Central memory CD8-positive, alpha-beta T cell (primary cell): ENCODE measurements at regions not wholly inside any gene's neighbourhood (a gene's known extent, or its start where the extent isn't known, plus 50 kb on each side); places are given as distances from the start of the nearest gene placed in this dataset.

ENCODE experiments used
- ATAC-seq: fragments of 150-1000 bp; cut with Tn5 transposase; replicated peaks from 2 replicates; pipeline ENCODE4 v1.10.0; 2022; ENCODE audit warnings: mild to moderate bottlenecking, moderate FRiP score, moderate number of reproducible peaks; ENCODE audit not compliant: poor library complexity, severe bottlenecking; ENCODE audit errors: extremely low read depth
- DNase-seq, 2 donors: peaks; one replicate each; pipeline ENCODE4 v3.0.0; 2021; ENCODE audit warnings: low spot score in 2 of 2
- H3K27ac Mint-ChIP-seq: one replicate; pipeline ENCODE4 v1.8.0; 2022; ENCODE audit warnings: low read depth, mild to moderate bottlenecking, moderate library complexity, mixed read lengths
- H3K27me3 Mint-ChIP-seq: one replicate; pipeline ENCODE4 v1.8.0; 2022; ENCODE audit warnings: mixed read lengths
- H3K36me3 Mint-ChIP-seq: one replicate; pipeline ENCODE4 v1.8.0; 2022; ENCODE audit warnings: mild to moderate bottlenecking, moderate library complexity, mixed read lengths; ENCODE audit not compliant: insufficient read depth
- H3K4me1 Mint-ChIP-seq: one replicate; pipeline ENCODE4 v1.8.0; 2022; ENCODE audit warnings: mixed read lengths
- H3K4me3 Mint-ChIP-seq: one replicate; pipeline ENCODE4 v1.8.0; 2022; ENCODE audit warnings: mild to moderate bottlenecking, moderate library complexity, mixed read lengths
- H3K9me3 Mint-ChIP-seq: one replicate; pipeline ENCODE4 v1.8.0; 2022; ENCODE audit warnings: mixed read lengths

GRCh38 chr18:45435810-45436209 lies 179.5 kb upstream of the SLC14A2 start:
- peaks cover 6% of the 10 kb centered on the region for H3K27me3 Mint-ChIP-seq
- H3K9me3 Mint-ChIP-seq: no peaks in the 10 kb centered on the region
- no peaks in the 10 kb centered on the region for H3K36me3 Mint-ChIP-seq
- no peaks in the 10 kb centered on the region for H3K4me1 Mint-ChIP-seq
- DNase-seq (no peak), ATAC-seq (no peak)
- H3K4me3 Mint-ChIP-seq: no peak overlapping the region
- H3K27ac Mint-ChIP-seq: no peak overlapping the region

DNA sequence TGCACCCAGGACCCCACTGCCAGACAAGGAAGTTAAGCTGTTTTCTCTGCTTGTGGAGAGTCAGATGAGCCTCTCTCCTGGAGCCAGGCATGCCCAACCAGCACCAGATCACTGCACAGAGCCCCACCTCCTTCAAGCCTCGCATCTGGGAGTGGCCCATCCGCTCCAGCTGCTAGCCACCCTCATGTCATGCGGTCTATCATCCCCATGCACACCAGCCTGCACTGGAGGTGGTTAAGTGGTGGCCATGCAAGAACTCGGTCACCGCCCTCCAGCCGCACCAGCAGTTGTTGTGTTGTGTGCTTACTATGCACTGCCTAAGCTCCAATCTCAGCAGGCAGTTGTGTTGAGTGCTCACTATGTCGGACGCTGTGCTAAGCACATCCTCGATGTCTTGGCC lies 177.9 kb upstream of the SLC14A2 start:
- H3K4me1 Mint-ChIP-seq: no peaks in the 10 kb centered on the region
- DNase-seq: no peak
- H3K4me3 Mint-ChIP-seq: no peak overlapping the region
- H3K27me3 Mint-ChIP-seq: peaks cover 19% of the 10 kb centered on the region
- no peaks in the 10 kb centered on the region for H3K36me3 Mint-ChIP-seq
- no peak overlapping the region for H3K27ac Mint-ChIP-seq
- ATAC-seq: no peak
- H3K9me3 Mint-ChIP-seq: no peaks in the 10 kb centered on the region

GRCh38 chr18:45439851-45440645 lies 175.2 kb upstream of the SLC14A2 start:
- H3K4me1 Mint-ChIP-seq: no peaks in the 10 kb centered on the region

GRCh38 chr18:45441110-45441847 lies 174.0 kb upstream of the SLC14A2 start:
- H3K4me1 Mint-ChIP-seq: no peaks in the 10 kb centered on the region
- no peak for ATAC-seq
- no peak for DNase-seq
- H3K27ac Mint-ChIP-seq: no peak overlapping the region
- H3K9me3 Mint-ChIP-seq: no peaks in the 10 kb centered on the region
- peaks cover 19% of the 10 kb centered on the region for H3K27me3 Mint-ChIP-seq
- H3K4me3 Mint-ChIP-seq: no peak overlapping the region
- no peaks in the 10 kb centered on the region for H3K36me3 Mint-ChIP-seq

More at GRCh38 chr18:45439851-45440645, 175.2 kb upstream of the SLC14A2 start:
- Mint-ChIP-seq H3K9me3 (no peaks in the 10 kb centered on the region), H3K4me3 (no peak overlapping the region), H3K27ac (no peak overlapping the region), H3K36me3 (no peaks in the 10 kb centered on the region), H3K27me3 (peaks cover 19% of the 10 kb centered on the region)
- ATAC-seq (no peak), DNase-seq (no peak)

DNA sequence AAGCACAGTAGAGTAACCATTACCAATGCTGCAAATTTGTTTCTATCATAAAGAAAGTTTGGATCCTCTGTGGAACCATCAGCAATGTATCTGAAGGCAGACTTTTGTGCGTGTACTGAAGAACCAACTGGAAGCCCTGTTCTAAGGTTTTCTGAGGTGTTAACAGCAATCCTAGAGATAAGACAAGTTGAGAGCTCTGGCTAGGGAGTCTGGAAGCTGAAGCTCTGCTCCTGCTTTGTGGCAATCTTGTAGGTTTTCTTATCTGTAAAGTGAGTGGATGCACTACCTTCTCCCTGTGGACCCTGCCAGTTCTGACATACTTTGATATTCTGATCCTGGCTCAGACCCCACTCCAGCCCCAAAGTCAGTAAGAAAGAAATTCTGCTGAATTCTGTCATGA lies 171.2 kb upstream of the SLC14A2 start:
- no peak for DNase-seq
- Mint-ChIP-seq H3K27me3 (peaks cover 19% of the 10 kb centered on the region), H3K27ac (no peak overlapping the region), H3K4me1 (no peaks in the 10 kb centered on the region), H3K36me3 (no peaks in the 10 kb centered on the region), H3K9me3 (no peaks in the 10 kb centered on the region), H3K4me3 (no peak overlapping the region)
- ATAC-seq: no peak

GRCh38 chr18:45447355-45448265 lies 167.7 kb upstream of the SLC14A2 start:
- H3K36me3 Mint-ChIP-seq: no peaks in the 10 kb centered on the region
- H3K4me3 Mint-ChIP-seq: no peak overlapping the region
- H3K27ac Mint-ChIP-seq: no peak overlapping the region
- H3K9me3 Mint-ChIP-seq: no peaks in the 10 kb centered on the region
- DNase-seq (no peak), ATAC-seq (no peak)
- no peaks in the 10 kb centered on the region for H3K4me1 Mint-ChIP-seq
- H3K27me3 Mint-ChIP-seq: no peaks in the 10 kb centered on the region

DNA sequence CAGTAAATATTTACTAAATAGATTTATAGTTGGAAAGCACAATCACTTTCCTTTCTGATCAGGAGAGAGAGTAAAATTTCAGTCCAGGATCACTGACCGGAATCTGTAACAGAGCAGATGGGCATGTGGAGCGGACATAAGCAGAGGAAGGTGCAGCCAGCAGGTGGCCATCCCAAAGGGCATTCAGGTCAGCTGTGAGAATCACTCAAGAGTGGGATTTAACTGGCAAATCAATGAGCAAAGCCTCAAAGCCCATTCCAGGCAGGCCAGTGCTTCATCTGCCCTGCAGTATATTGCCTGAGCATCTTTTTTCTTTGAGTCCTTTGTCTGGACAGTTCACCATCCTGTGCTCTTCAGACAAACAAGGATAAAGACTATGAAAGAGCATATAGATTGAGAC lies 166.4 kb upstream of the SLC14A2 start:
- no peak for ATAC-seq
- H3K4me3 Mint-ChIP-seq: no peak overlapping the region
- H3K36me3 Mint-ChIP-seq: no peaks in the 10 kb centered on the region
- no peaks in the 10 kb centered on the region for H3K4me1 Mint-ChIP-seq
- DNase-seq: no peak
- no peaks in the 10 kb centered on the region for H3K9me3 Mint-ChIP-seq
- no peaks in the 10 kb centered on the region for H3K27me3 Mint-ChIP-seq
- H3K27ac Mint-ChIP-seq: no peak overlapping the region

DNA sequence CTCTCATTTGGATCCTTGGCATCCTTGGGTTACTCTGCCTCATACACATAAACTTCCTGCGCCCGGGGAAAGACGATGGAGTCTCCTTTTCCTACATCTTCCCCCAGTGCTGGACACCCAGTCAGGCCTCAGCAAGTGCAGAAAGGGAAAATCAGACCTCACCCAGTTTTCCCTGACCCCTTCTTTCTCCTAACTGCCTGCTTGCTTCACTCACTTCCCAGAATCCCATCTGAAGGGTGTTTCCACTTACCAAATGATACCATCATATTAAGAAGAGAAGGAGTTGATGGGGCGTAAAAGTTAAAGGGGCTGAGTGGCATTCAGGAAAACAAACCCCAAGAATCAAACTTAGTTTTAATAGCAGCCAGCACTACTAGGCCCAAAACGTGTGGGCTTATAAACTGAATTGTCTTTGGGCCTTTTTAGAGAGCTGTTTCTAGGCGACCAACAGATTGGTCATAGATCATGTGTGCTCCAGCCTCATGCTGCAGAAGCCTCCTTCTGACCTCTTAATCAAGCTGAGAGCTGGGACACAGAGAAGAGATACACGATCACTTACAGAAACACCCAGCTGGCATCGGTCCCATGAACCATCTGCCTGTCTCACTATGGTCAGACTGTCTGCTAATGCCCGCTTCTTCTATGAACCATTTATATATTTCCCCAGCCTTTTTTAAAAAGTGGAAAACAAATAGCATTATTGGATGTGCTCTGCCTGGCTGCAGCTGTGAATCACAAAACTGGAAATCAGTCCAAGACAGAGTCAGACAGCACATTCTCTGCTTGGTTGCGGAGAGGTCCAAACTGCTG lies 165.7 kb upstream of the SLC14A2 start:
- no peak overlapping the region for H3K4me3 Mint-ChIP-seq

DNA sequence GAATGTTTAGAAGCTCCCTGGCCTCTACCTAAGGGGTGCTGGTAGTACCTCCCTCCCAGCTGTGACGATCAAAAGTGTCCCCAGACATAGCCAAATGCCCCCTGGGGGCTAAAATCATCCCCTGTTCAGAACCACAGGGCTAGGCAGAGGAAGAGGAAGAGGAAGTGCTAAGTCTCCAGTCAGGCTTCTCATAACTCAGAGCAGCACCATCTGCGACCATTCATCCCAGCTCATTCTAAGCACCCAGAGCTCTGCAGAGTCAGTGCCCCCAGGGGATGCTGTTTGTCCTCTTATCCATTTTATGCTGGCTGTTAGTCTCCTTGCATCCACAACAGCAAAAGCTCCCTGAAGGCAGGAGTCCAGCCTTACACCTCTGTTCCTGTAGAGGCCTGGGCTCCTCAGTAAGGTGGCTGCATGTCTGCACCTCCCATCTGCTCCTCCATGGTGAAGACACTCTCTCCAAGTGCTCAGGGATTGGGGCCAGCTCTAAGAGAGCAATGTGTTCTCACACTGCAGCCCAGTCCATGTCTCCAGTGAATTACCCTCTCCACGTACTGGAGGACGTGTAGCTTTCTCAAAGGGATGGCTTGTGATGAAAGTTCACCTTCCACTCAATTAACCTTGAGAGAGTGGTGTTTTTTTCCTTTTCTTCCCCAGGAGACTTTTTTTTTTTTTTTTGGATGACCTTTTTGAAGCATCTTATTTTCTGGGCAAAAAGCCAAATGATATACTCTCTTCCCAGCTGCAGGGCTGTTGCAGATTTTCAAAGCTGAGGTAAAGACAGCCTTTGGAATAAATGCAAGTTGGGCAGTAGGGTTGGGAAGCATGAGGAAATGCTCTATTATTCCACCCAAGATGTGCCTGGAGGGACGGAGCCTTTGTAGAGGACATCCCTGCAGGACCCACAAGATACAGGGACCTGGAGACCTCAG lies 158.9 kb upstream of the SLC14A2 start:
- ATAC-seq: no peak
- H3K9me3 Mint-ChIP-seq: no peaks in the 10 kb centered on the region
- no peak overlapping the region for H3K4me3 Mint-ChIP-seq

More for the DNA sequence above, 165.7 kb upstream of the SLC14A2 start:
- no peak for DNase-seq
- Mint-ChIP-seq H3K9me3 (no peaks in the 10 kb centered on the region), H3K27me3 (peaks cover 7% of the 10 kb centered on the region), H3K36me3 (no peaks in the 10 kb centered on the region), H3K27ac (no peak overlapping the region), H3K4me1 (no peaks in the 10 kb centered on the region)
- no peak for ATAC-seq

DNA sequence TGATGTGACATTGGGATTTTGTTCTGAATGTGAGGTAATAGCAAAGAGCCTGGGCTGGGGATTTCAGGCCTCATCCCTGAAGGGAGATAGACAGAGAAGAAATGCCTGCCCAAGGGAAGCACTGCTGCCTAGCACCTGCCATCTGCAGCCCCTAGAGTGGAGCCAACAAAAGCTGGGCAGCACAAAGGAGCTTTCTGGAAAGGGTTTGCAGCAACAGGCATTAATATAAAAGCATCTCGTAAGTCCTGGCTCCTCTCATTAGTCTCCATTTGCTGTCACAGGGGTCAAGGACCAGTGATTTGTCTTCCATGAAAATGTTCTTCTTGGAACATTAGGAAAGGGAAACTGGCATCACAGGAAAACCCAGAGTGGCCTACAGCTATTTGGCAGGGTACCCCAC lies 157.2 kb upstream of the SLC14A2 start:
- Mint-ChIP-seq H3K27me3 (peaks cover 43% of the 10 kb centered on the region), H3K36me3 (no peaks in the 10 kb centered on the region), H3K4me3 (no peak overlapping the region), H3K9me3 (no peaks in the 10 kb centered on the region), H3K27ac (no peak overlapping the region), H3K4me1 (no peaks in the 10 kb centered on the region)
- ATAC-seq (no peak), DNase-seq (no peak)

More for the DNA sequence above, 158.9 kb upstream of the SLC14A2 start:
- Mint-ChIP-seq H3K27me3 (peaks cover 35% of the 10 kb centered on the region), H3K36me3 (no peaks in the 10 kb centered on the region), H3K4me1 (no peaks in the 10 kb centered on the region), H3K27ac (no peak overlapping the region)
- DNase-seq: no peak

DNA sequence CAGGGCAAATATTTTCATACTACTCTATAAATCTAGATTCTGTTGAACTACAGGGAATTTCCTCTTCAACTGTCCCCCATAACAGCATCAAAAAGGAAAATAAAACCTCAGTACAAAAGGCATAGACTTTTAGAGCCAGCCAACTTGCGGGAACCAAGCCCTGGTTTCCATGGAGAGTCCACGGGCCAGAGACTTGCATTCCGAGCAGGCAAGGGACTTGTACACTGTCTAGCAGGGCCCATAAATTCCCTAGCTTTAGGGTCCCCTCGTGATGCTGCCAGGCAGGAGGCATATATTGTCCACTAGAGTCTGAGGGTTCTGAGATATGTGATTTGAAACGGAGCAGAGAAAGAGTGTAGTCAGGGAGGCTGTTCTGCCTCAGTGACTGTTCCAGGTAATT lies 153.1 kb upstream of the SLC14A2 start:
- DNase-seq: no peak
- no peak for ATAC-seq
- Mint-ChIP-seq H3K36me3 (peaks cover 3% of the 10 kb centered on the region), H3K4me1 (no peaks in the 10 kb centered on the region), H3K27me3 (peaks cover 36% of the 10 kb centered on the region), H3K9me3 (no peaks in the 10 kb centered on the region), H3K27ac (no peak overlapping the region), H3K4me3 (no peak overlapping the region)
